ENCODE measurements at regions not wholly inside any gene's neighbourhood (a gene's known extent, or its start where the extent isn't known, plus 50 kb on each side); places are given as distances from the start of the nearest gene placed in this dataset.

- intact Hi-C loops (cut with DNase I), result no loop called here
- Histone ChIP-seq H3K27me3 (no peaks in the 10 kb centered on the region), H3K4me1 (no peaks in the 10 kb centered on the region), H3K4me3 (no peak overlapping the region), H3K9me3 (no peaks in the 10 kb centered on the region), H3K36me3 (no peaks in the 10 kb centered on the region), H3K27ac (no peak overlapping the region)
- DNase-seq (ENCODE audit: low spot score in 2 of 2), result no peak
- TF ChIP-seq CTCF (IDR thresholded peaks at IDR 0.05), result no peak
These were observed 728.5 kb upstream of the ADAMTS16 start for GRCh38 chr5:4411664-4412063.

- no peak for DNase-seq (ENCODE audit: low spot score in 2 of 2)
- Histone ChIP-seq H3K36me3 (no peaks in the 10 kb centered on the region), H3K9me3 (no peaks in the 10 kb centered on the region), H3K27me3 (no peaks in the 10 kb centered on the region), H3K27ac (no peak overlapping the region), H3K4me3 (no peak overlapping the region), H3K4me1 (no peaks in the 10 kb centered on the region)
- TF ChIP-seq CTCF (IDR thresholded peaks at IDR 0.05), result no peak
- intact Hi-C loops (cut with DNase I), result no loop called here
These were observed 726.1 kb upstream of the ADAMTS16 start for GRCh38 chr5:4413996-4414395.

- Histone ChIP-seq H3K9me3 (no peaks in the 10 kb centered on the region), H3K27ac (no peak overlapping the region), H3K36me3 (no peaks in the 10 kb centered on the region), H3K4me3 (no peak overlapping the region), H3K4me1 (no peaks in the 10 kb centered on the region), H3K27me3 (no peaks in the 10 kb centered on the region)
- intact Hi-C loops (cut with DNase I), result no loop called here
- DNase-seq (ENCODE audit: low spot score in 2 of 2), result no peak
- no peak for TF ChIP-seq CTCF (IDR thresholded peaks at IDR 0.05)
These were observed 722.0 kb upstream of the ADAMTS16 start for GRCh38 chr5:4418084-4418483.

GRCh38 chr5:4419281-4419680 is 720.8 kb upstream of the ADAMTS16 start:
- H3K36me3 ChIP-seq, result no peaks in the 10 kb centered on the region
- no peaks in the 10 kb centered on the region for H3K9me3 ChIP-seq
- H3K4me1 ChIP-seq, result no peaks in the 10 kb centered on the region
- no peak overlapping the region for H3K27ac ChIP-seq
- intact Hi-C loops (cut with DNase I), result no loop called here
- no peak overlapping the region for H3K4me3 ChIP-seq
- DNase-seq (ENCODE audit: low spot score in 2 of 2), result no peak
- H3K27me3 ChIP-seq, result no peaks in the 10 kb centered on the region
- TF ChIP-seq CTCF (IDR thresholded peaks at IDR 0.05), result no peak

- Histone ChIP-seq H3K9me3 (no peaks in the 10 kb centered on the region), H3K36me3 (no peaks in the 10 kb centered on the region), H3K4me1 (no peaks in the 10 kb centered on the region), H3K27me3 (no peaks in the 10 kb centered on the region), H3K27ac (no peak overlapping the region), H3K4me3 (no peak overlapping the region)
- no peak for TF ChIP-seq CTCF (IDR thresholded peaks at IDR 0.05)
- intact Hi-C loops (cut with DNase I), result no loop called here
- no peak for DNase-seq (ENCODE audit: low spot score in 2 of 2)
These were observed 720.0 kb upstream of the ADAMTS16 start for GRCh38 chr5:4420177-4420576.

- intact Hi-C loops (cut with DNase I), result no loop called here
- H3K36me3 ChIP-seq, result no peaks in the 10 kb centered on the region
- H3K4me1 ChIP-seq, result no peaks in the 10 kb centered on the region
- no peak for DNase-seq (ENCODE audit: low spot score in 2 of 2)
- TF ChIP-seq CTCF (IDR thresholded peaks at IDR 0.05), result no peak
- H3K4me3 ChIP-seq, result no peak overlapping the region
- H3K9me3 ChIP-seq, result no peaks in the 10 kb centered on the region
- H3K27ac ChIP-seq, result no peak overlapping the region
- H3K27me3 ChIP-seq, result no peaks in the 10 kb centered on the region
These were observed 719.4 kb upstream of the ADAMTS16 start for GRCh38 chr5:4420681-4421080.
